WTC11 (cell line): ENCODE measurements at regions not wholly inside any gene's neighbourhood (a gene's known extent, or its start where the extent isn't known, plus 50 kb on each side); places are given as distances from the start of the nearest gene placed in this dataset.

Experiments
- CTCF ChIP-seq: fragments of 200-600 bp; IDR thresholded peaks from 2 replicates; pipeline ENCODE4 v1.8.0; 2022; ENCODE audit warnings: antibody characterized with exemption
- FOXP4 ChIP-seq: sonication (generic); formaldehyde crosslinking; IDR thresholded peaks from 2 replicates; pipeline ENCODE4 v1.8.0; 2022; ENCODE audit warnings: mild to moderate bottlenecking, missing genetic modification reagents
- USF1 ChIP-seq: sonication (generic); formaldehyde crosslinking; IDR thresholded peaks from 2 replicates; pipeline ENCODE4 v1.8.0; 2022; ENCODE audit warnings: mild to moderate bottlenecking, missing genetic modification reagents
- ZNF317 ChIP-seq: sonication (generic); formaldehyde crosslinking; IDR thresholded peaks from 2 replicates; pipeline ENCODE4 v1.8.1; 2023; ENCODE audit warnings: low read depth, mild to moderate bottlenecking, moderate library complexity, missing genetic modification reagents, borderline replicate concordance

- 0 out of 2 replicates have a peak, but pooled peaks have one; percentile 24 for TF ChIP-seq CTCF
- TF ChIP-seq ZNF317 (CRISPR knock-in tag) = no peak
- no peak for TF ChIP-seq FOXP4 (CRISPR knock-in tag)
- no peak for TF ChIP-seq USF1 (CRISPR knock-in tag)
Observed at GRCh38 chr2:238685713-238686112, 162.2 kb upstream of the TWIST2 start.
